K562 (cell line): ENCODE measurements at regions not wholly inside any gene's neighbourhood (a gene's known extent, or its start where the extent isn't known, plus 50 kb on each side); places are given as distances from the start of the nearest gene placed in this dataset.

ENCODE experiments used
- ATAC-seq: fragments of 200-7000 bp; cut with Tn5 transposase; 3 replicates; pipeline ENCODE4 v1.9.1; 2020; ENCODE audit warnings: moderate library complexity
- BruUV-seq: library from RNA; stranded (reverse); fragments of 400-500 nt; replicated peaks from 2 replicates; lab custom pipeline; 2021; lab: Mats Ljungman, UMichigan
- CTCF ChIA-PET: fragments of 300-600 bp; formaldehyde crosslinking; extraction: SDS; loops from one replicate; lab custom pipeline; 2021; ENCODE audit warnings: low intra/inter-chr PET ratio; lab: Yijun Ruan, JAX
- POLR2A ChIA-PET: fragments of 300-600, 350-650 bp; sonication (Branson Sonifier 250); formaldehyde crosslinking; extraction: SDS; loops from one replicate; lab custom pipeline; 2021; ENCODE audit warnings: antibody characterized with exemption, inconsistent platforms; lab: Yijun Ruan, JAX
- DNase-seq, 4 experiments: peaks; one replicate each; pipeline versions ENCODE4 v3.0.0 to v3.0.0-alpha.2; 2011 to 2018; ENCODE audit warnings: low spot score in 3 of 4, mixed read lengths in 3 of 4; ENCODE audit errors: extremely low read depth in 1 of 4
- FAIRE-seq: peaks from 2 replicates; lab custom pipeline; 2011; peaks lifted over from hg19 to GRCh38; lab: Jason Lieb, UNC
- H2AFZ ChIP-seq: 2 replicates; pipeline ENCODE4 v1.6.0; 2011; ENCODE audit warnings: low read depth, low read length, control low read depth, inconsistent platforms
- H3K27ac ChIP-seq: fragments of 200-600 bp; 3 replicates; pipeline ENCODE4 v1.8.0; 2011; ENCODE audit warnings: low read depth, mild to moderate bottlenecking, control low read depth, inconsistent platforms, low read length, moderate library complexity, mixed read lengths; ENCODE audit errors: extremely low read depth
- H3K27me3 ChIP-seq, 2 experiments: fragments of 300-600 bp in 1 of 2; 2 replicates in 1 of 2; 3 replicates in 1 of 2; pipeline versions ENCODE4 v1.6.0 to v1.8.0; 2011; ENCODE audit warnings: inconsistent platforms in 2 of 2, low read length in 2 of 2, mild to moderate bottlenecking in 1 of 2, mixed read lengths in 1 of 2, moderate library complexity in 1 of 2; ENCODE audit not compliant: control insufficient read depth in 2 of 2, insufficient read depth in 2 of 2
- H3K36me3 ChIP-seq: fragments of 300-600 bp; 3 replicates; pipeline ENCODE4 v1.8.0; 2011; ENCODE audit warnings: mild to moderate bottlenecking, low read length, inconsistent platforms; ENCODE audit not compliant: control insufficient read depth, insufficient read depth
- H3K4me1 ChIP-seq, 2 experiments: fragments of 200-600 bp in 1 of 2; replicated peaks in 1 of 2; 2 replicates in 1 of 2; 3 replicates in 1 of 2; pipeline versions ENCODE4 v1.5.1 to v1.8.0; 2011; ENCODE audit warnings: inconsistent platforms in 2 of 2, low read length in 2 of 2, mild to moderate bottlenecking in 1 of 2, mixed read lengths in 1 of 2, moderate library complexity in 1 of 2; ENCODE audit not compliant: control insufficient read depth in 2 of 2, insufficient read depth in 2 of 2
- H3K4me2 ChIP-seq: 2 replicates; pipeline ENCODE4 v1.6.1; 2011; ENCODE audit warnings: low read length, control low read depth, inconsistent platforms, mixed read lengths; ENCODE audit not compliant: insufficient read depth
- H3K4me3 ChIP-seq: fragments of 200-600 bp; sonication (generic), shearing (Covaris generic); 2 replicates; pipeline ENCODE4 v1.5.1; 2016; ENCODE audit warnings: control low read depth, inconsistent platforms
- H3K79me2 ChIP-seq: fragments of 200-600 bp; 3 replicates; pipeline ENCODE4 v1.8.0; 2011; ENCODE audit warnings: low read length, inconsistent platforms; ENCODE audit not compliant: control insufficient read depth, insufficient read depth
- H3K9ac ChIP-seq, 2 experiments: 2 replicates each; pipeline versions ENCODE4 v1.6.0 to v1.6.1; 2011; ENCODE audit warnings: low read depth in 2 of 2, low read length in 2 of 2, control low read depth in 1 of 2, inconsistent platforms in 1 of 2, mild to moderate bottlenecking in 1 of 2, mixed read lengths in 1 of 2; ENCODE audit not compliant: insufficient read depth in 1 of 2
- H3K9me1 ChIP-seq: one replicate; pipeline ENCODE4 v1.6.0; 2011; ENCODE audit warnings: inconsistent platforms, mild to moderate bottlenecking, low read length, moderate library complexity; ENCODE audit not compliant: control insufficient read depth, insufficient read depth
- H3K9me3 ChIP-seq: replicated peaks from 2 replicates; pipeline ENCODE4 v1.5.1; 2011; ENCODE audit warnings: low read depth, low read length, inconsistent platforms; ENCODE audit not compliant: control insufficient read depth, insufficient read depth
- H4K20me1 ChIP-seq: replicated peaks from 2 replicates; pipeline ENCODE4 v1.6.1; 2011; ENCODE audit warnings: low read length, inconsistent platforms, mixed read lengths; ENCODE audit not compliant: control insufficient read depth, insufficient read depth
- ATF1 ChIP-seq, 2 experiments: fragments of 450-650 bp in 1 of 2; IDR thresholded peaks; 2 replicates each; pipeline ENCODE4 v1.6.1; 2016; ENCODE audit warnings: missing compliant biosample characterization in 1 of 2, missing genetic modification characterization in 1 of 2
- GTF3C2 ChIP-seq: IDR thresholded peaks from 3 replicates; pipeline ENCODE4 v1.6.1; 2011; ENCODE audit warnings: borderline replicate concordance, mild to moderate bottlenecking, moderate library complexity; ENCODE audit not compliant: insufficient read length; ENCODE audit errors: extremely low read depth
- PTTG1 ChIP-seq: fragments of 450-650 bp; IDR thresholded peaks from 2 replicates; pipeline ENCODE4 v1.6.1; 2016; ENCODE audit warnings: low read depth, mild to moderate bottlenecking, missing genetic modification characterization, missing compliant biosample characterization
- RREB1 ChIP-seq: fragments of 250-450 bp; sonication (Bioruptor Pico); IDR thresholded peaks from 2 replicates; pipeline ENCODE4 v1.4.0; 2020
- WGBS: fragments of 100-300 bp; shearing (Covaris generic); methylation state at CpG from one replicate; pipeline ENCODE4 v1.1.6; 2016; ENCODE audit warnings: low coverage, mixed read lengths; ENCODE audit not compliant: insufficient coverage; ENCODE audit errors: missing lambda C conversion rate; 5-methylcytosine and 5-hydroxymethylcytosine counted together
- in situ Hi-C: fragments of 300-500 bp; cut with MboI; formaldehyde crosslinking; loops from 4 replicates; pipeline ENCODE4 v1.15.0; 2018; ENCODE audit warnings: inconsistent platforms, mixed read lengths
- intact Hi-C: fragments of 100-400 bp; cut with micrococcal nuclease; formaldehyde crosslinking; loops from 2 replicates; pipeline ENCODE4 v1.14.2; 2022
- TF ChIP-seq, protein P1 (sequence below): fragments of 450-650 bp; IDR thresholded peaks from 2 replicates; pipeline ENCODE4 v1.6.1; 2017; ENCODE audit warnings: antibody characterized with exemption

- no peak for TF ChIP-seq RREB1 (CRISPR knock-in tag)
- TF ChIP-seq, all 486 proteins: peak for 0
Observed at GRCh38 chr12:25623816-25624215, 70.7 kb upstream of the LMNTD1 start (continued).

DNA sequence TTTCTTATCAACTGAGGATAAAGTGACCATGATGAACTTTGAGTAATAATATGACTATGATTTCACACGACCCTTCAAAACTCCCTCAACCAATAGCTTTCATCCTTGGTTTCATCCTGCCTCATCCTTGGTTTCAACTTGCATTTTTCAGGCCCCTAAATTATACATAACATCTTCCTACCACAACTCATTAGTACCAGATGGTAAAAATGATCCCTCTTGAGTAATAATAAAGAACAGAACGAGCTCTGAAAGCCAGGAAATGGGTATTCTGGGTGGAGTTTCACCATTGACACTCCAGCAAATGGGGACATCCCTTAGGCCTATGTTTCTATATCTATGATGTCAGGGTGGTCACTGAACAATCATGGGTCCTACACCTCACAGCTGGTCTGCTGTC, 72.1 kb upstream of the LMNTD1 start:
- H3K36me3 ChIP-seq = no peaks in the 10 kb centered on the region
- ChIA-PET CTCF (no interaction called here), POLR2A (interaction anchor here (0.7 kb wide), 1 partner anchor 1745 kb away, joined by 3 read pairs; no protein-coding TSS in a partner anchor)
- 0% methylated on average over 2 of the region's 2 CpGs for WGBS
- no peak overlapping the region for H3K27ac ChIP-seq
- H2AFZ ChIP-seq = no peak overlapping the region
- H3K9me3 ChIP-seq = no peaks in the 10 kb centered on the region
- no peaks in the 10 kb centered on the region; a peak in 1 of 5 replicates for H3K27me3 ChIP-seq
- DNase-seq (no peak), ATAC-seq (no peak), FAIRE-seq (no peak)
- no TSS peak for BruUV-seq
- H3K9ac ChIP-seq = no peak overlapping the region
- no peaks in the 10 kb centered on the region for H3K9me1 ChIP-seq
- no peak overlapping the region for H3K4me2 ChIP-seq
- H3K79me2 ChIP-seq = no peaks in the 10 kb centered on the region
- in situ Hi-C loops (no loop called here), intact Hi-C loops (no loop called here)
- H3K4me3 ChIP-seq = no peak overlapping the region
- TF ChIP-seq, protein P1, sequence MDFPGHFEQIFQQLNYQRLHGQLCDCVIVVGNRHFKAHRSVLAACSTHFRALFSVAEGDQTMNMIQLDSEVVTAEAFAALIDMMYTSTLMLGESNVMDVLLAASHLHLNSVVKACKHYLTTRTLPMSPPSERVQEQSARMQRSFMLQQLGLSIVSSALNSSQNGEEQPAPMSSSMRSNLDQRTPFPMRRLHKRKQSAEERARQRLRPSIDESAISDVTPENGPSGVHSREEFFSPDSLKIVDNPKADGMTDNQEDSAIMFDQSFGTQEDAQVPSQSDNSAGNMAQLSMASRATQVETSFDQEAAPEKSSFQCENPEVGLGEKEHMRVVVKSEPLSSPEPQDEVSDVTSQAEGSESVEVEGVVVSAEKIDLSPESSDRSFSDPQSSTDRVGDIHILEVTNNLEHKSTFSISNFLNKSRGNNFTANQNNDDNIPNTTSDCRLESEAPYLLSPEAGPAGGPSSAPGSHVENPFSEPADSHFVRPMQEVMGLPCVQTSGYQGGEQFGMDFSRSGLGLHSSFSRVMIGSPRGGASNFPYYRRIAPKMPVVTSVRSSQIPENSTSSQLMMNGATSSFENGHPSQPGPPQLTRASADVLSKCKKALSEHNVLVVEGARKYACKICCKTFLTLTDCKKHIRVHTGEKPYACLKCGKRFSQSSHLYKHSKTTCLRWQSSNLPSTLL = no peak
- no peak for TF ChIP-seq ATF1 (CRISPR knock-in tag; IDR thresholded peaks at IDR 0.05)
- no peak for TF ChIP-seq ATF1 (tag; IDR thresholded peaks at IDR 0.05)
- TF ChIP-seq GTF3C2 = no peak
- no peak for TF ChIP-seq PTTG1
- TF ChIP-seq, all 486 proteins: peak for 0
- no peaks in the 10 kb centered on the region for H4K20me1 ChIP-seq
- no peaks in the 10 kb centered on the region for H3K4me1 ChIP-seq
